ENCODE measurements at regions not wholly inside any gene's neighbourhood (a gene's known extent, or its start where the extent isn't known, plus 50 kb on each side); places are given as distances from the start of the nearest gene placed in this dataset.

- Histone ChIP-seq H3K36me3 (ENCODE audit: control insufficient read depth, insufficient read depth, low read length) (no peaks in the 10 kb centered on the region), H3K27me3 (ENCODE audit: control insufficient read depth, insufficient read depth, low read length) (peaks cover 3% of the 10 kb centered on the region; the same call in 1 of the 2 replicates), H3K4me3 (ENCODE audit: low read depth, low read length) (no peak overlapping the region)
- ChIA-PET POLR2A (no interaction called here), CTCF (interaction anchor here (1.1 kb wide), 1 partner anchor 56 kb away, joined by 3 read pairs; no protein-coding TSS in a partner anchor)
- TF ChIP-seq CTCF (IDR thresholded peaks at IDR 0.05; ENCODE audit: insufficient read depth, low read depth, low read length) = no peak
- no peak for DNase-seq (ENCODE audit: low read depth)
Observed at GRCh38 chr2:114040826-114041225, 150.9 kb downstream of the ACTR3 start.

- no peak overlapping the region for H3K4me3 ChIP-seq (ENCODE audit: low read depth, low read length)
- POLR2A ChIA-PET = no interaction called here
Observed at GRCh38 chr2:114044985-114045384, 155.1 kb downstream of the ACTR3 start.

GRCh38 chr2:114046373-114046772 is 156.5 kb downstream of the ACTR3 start:
- no peak for TF ChIP-seq CTCF (IDR thresholded peaks at IDR 0.05; ENCODE audit: insufficient read depth, low read depth, low read length)
- no peak for DNase-seq (ENCODE audit: low read depth)
- no peaks in the 10 kb centered on the region for H3K36me3 ChIP-seq (ENCODE audit: control insufficient read depth, insufficient read depth, low read length)
- ChIA-PET POLR2A (no interaction called here), CTCF (no interaction called here)
- no peaks in the 10 kb centered on the region for H3K27me3 ChIP-seq (ENCODE audit: control insufficient read depth, insufficient read depth, low read length)
- H3K4me3 ChIP-seq (ENCODE audit: low read depth, low read length) = no peak overlapping the region

More at GRCh38 chr2:114044985-114045384, 155.1 kb downstream of the ACTR3 start:
- no peak for DNase-seq (ENCODE audit: low read depth)
- CTCF ChIA-PET = no interaction called here
- Histone ChIP-seq H3K36me3 (ENCODE audit: control insufficient read depth, insufficient read depth, low read length) (no peaks in the 10 kb centered on the region), H3K27me3 (ENCODE audit: control insufficient read depth, insufficient read depth, low read length) (no peaks in the 10 kb centered on the region)
- TF ChIP-seq CTCF (IDR thresholded peaks at IDR 0.05; ENCODE audit: insufficient read depth, low read depth, low read length) = no peak

GRCh38 chr2:114046866-114047435 is 157.1 kb downstream of the ACTR3 start:
- ChIA-PET CTCF (no interaction called here), POLR2A (no interaction called here)
- Histone ChIP-seq H3K36me3 (ENCODE audit: control insufficient read depth, insufficient read depth, low read length) (no peaks in the 10 kb centered on the region), H3K27me3 (ENCODE audit: control insufficient read depth, insufficient read depth, low read length) (no peaks in the 10 kb centered on the region), H3K4me3 (ENCODE audit: low read depth, low read length) (no peak overlapping the region)
- DNase-seq (ENCODE audit: low read depth) = no peak
- TF ChIP-seq CTCF (IDR thresholded peaks at IDR 0.05; ENCODE audit: insufficient read depth, low read depth, low read length) = no peak

GRCh38 chr2:114049280-114049679 is 159.4 kb downstream of the ACTR3 start:
- ChIA-PET POLR2A (no interaction called here), CTCF (no interaction called here)
- no peak for DNase-seq (ENCODE audit: low read depth)
- TF ChIP-seq CTCF (IDR thresholded peaks at IDR 0.05; ENCODE audit: insufficient read depth, low read depth, low read length) = no peak
- no peaks in the 10 kb centered on the region for H3K36me3 ChIP-seq (ENCODE audit: control insufficient read depth, insufficient read depth, low read length)
- H3K27me3 ChIP-seq (ENCODE audit: control insufficient read depth, insufficient read depth, low read length) = no peaks in the 10 kb centered on the region
- no peak overlapping the region for H3K4me3 ChIP-seq (ENCODE audit: low read depth, low read length)
